KMS-11 (cell line): ENCODE measurements at regions not wholly inside any gene's neighbourhood (a gene's known extent, or its start where the extent isn't known, plus 50 kb on each side); places are given as distances from the start of the nearest gene placed in this dataset.

Experiments used
- H2AFZ ChIP-seq: fragments of 200-600 bp; sonication (generic); 2 replicates; pipeline ENCODE4 v1.6.1; 2016; ENCODE audit warnings: antibody characterized with exemption, mixed run types, low read depth
- H3K27ac ChIP-seq: fragments of 200-600 bp; sonication (generic); 2 replicates; pipeline ENCODE4 v1.6.1; 2016; ENCODE audit warnings: mild to moderate bottlenecking, mixed run types
- H3K27me3 ChIP-seq: fragments of 200-600 bp; sonication (generic); 2 replicates; pipeline ENCODE4 v1.6.1; 2017; ENCODE audit warnings: mild to moderate bottlenecking, low read depth, mixed run types, moderate library complexity; ENCODE audit not compliant: insufficient read depth
- H3K36me3 ChIP-seq: fragments of 200-600 bp; sonication (generic); 2 replicates; pipeline ENCODE4 v1.6.1; 2017; ENCODE audit warnings: mild to moderate bottlenecking, mixed run types; ENCODE audit not compliant: insufficient read depth
- H3K4me1 ChIP-seq: fragments of 200-600 bp; sonication (generic); 2 replicates; pipeline ENCODE4 v1.6.1; 2016; ENCODE audit warnings: mild to moderate bottlenecking, low read depth, mixed run types; ENCODE audit not compliant: poor library complexity, severe bottlenecking
- H3K4me2 ChIP-seq: fragments of 200-600 bp; sonication (generic); 2 replicates; pipeline ENCODE4 v1.7.0; 2016; ENCODE audit warnings: mild to moderate bottlenecking, mixed run types
- H3K4me3 ChIP-seq: fragments of 200-600 bp; sonication (generic); IDR thresholded peaks from 2 replicates; pipeline ENCODE4 v1.6.1; 2017; ENCODE audit warnings: low read depth, low read length, mixed read lengths; ENCODE audit not compliant: insufficient read depth
- H3K79me2 ChIP-seq: fragments of 200-600 bp; sonication (generic); 2 replicates; pipeline ENCODE4 v1.6.1; 2016; ENCODE audit warnings: low read depth, mixed run types; ENCODE audit not compliant: insufficient read depth
- H3K9ac ChIP-seq: fragments of 200-600 bp; sonication (generic); 2 replicates; pipeline ENCODE4 v1.6.1; 2016; ENCODE audit warnings: mild to moderate bottlenecking, mixed run types
- H4K20me1 ChIP-seq: fragments of 200-600 bp; sonication (generic); 2 replicates; pipeline ENCODE4 v1.6.1; 2016; ENCODE audit warnings: mild to moderate bottlenecking, mixed run types; ENCODE audit not compliant: insufficient read depth
- CTCF ChIP-seq: fragments of 200-600 bp; sonication (generic); conservative IDR thresholded peaks from 2 replicates; pipeline ENCODE4 v1.6.1; 2017; ENCODE audit warnings: low read depth, mild to moderate bottlenecking, antibody characterized with exemption, low read length, moderate library complexity, mixed read lengths

GRCh38 chr2:234850818-234851217 is 101.0 kb upstream of the SH3BP4 start:
- Histone ChIP-seq H4K20me1 (no peaks in the 10 kb centered on the region), H3K4me1 (no peaks in the 10 kb centered on the region), H3K79me2 (no peaks in the 10 kb centered on the region), H3K27me3 (no peaks in the 10 kb centered on the region), H3K4me3 (no peak overlapping the region), H2AFZ (no peak overlapping the region), H3K27ac (no peak overlapping the region), H3K4me2 (no peak overlapping the region), H3K9ac (no peak overlapping the region), H3K36me3 (no peaks in the 10 kb centered on the region)
- no peak for TF ChIP-seq CTCF

- no peak overlapping the region for H3K27ac ChIP-seq
- no peak for TF ChIP-seq CTCF
- no peaks in the 10 kb centered on the region for H3K27me3 ChIP-seq
- no peaks in the 10 kb centered on the region for H3K79me2 ChIP-seq
- H3K9ac ChIP-seq: no peak overlapping the region
- H4K20me1 ChIP-seq: no peaks in the 10 kb centered on the region
- no peaks in the 10 kb centered on the region for H3K36me3 ChIP-seq
- no peak overlapping the region for H3K4me3 ChIP-seq
- no peaks in the 10 kb centered on the region for H3K4me1 ChIP-seq
- no peak overlapping the region for H3K4me2 ChIP-seq
- no peak overlapping the region for H2AFZ ChIP-seq
These were observed 102.1 kb upstream of the SH3BP4 start for GRCh38 chr2:234849678-234850077.

- Histone ChIP-seq H3K36me3 (no peaks in the 10 kb centered on the region), H3K27me3 (no peaks in the 10 kb centered on the region), H3K4me3 (no peak overlapping the region), H2AFZ (no peak overlapping the region), H3K4me1 (no peaks in the 10 kb centered on the region), H3K79me2 (no peaks in the 10 kb centered on the region), H3K4me2 (no peak overlapping the region), H3K9ac (no peak overlapping the region), H4K20me1 (no peaks in the 10 kb centered on the region), H3K27ac (no peak overlapping the region)
- TF ChIP-seq CTCF: no peak
These were observed 103.2 kb upstream of the SH3BP4 start for GRCh38 chr2:234848578-234848977.

- Histone ChIP-seq H3K27me3 (no peaks in the 10 kb centered on the region), H3K79me2 (no peaks in the 10 kb centered on the region), H3K36me3 (no peaks in the 10 kb centered on the region), H3K4me1 (no peaks in the 10 kb centered on the region), H3K4me2 (no peak overlapping the region), H4K20me1 (no peaks in the 10 kb centered on the region), H3K4me3 (no peak overlapping the region), H3K27ac (no peak overlapping the region), H2AFZ (no peak overlapping the region), H3K9ac (no peak overlapping the region)
- no peak for TF ChIP-seq CTCF
These were observed 104.2 kb upstream of the SH3BP4 start for GRCh38 chr2:234847639-234848038.

GRCh38 chr2:234847364-234847635 is 104.5 kb upstream of the SH3BP4 start:
- Histone ChIP-seq H3K4me1 (no peaks in the 10 kb centered on the region), H3K79me2 (no peaks in the 10 kb centered on the region), H3K4me2 (no peak overlapping the region)

More at GRCh38 chr2:234847364-234847635, 104.5 kb upstream of the SH3BP4 start:
- no peak for TF ChIP-seq CTCF
- H3K4me3 ChIP-seq: no peak overlapping the region
- no peak overlapping the region for H3K9ac ChIP-seq
- H4K20me1 ChIP-seq: no peaks in the 10 kb centered on the region
- no peak overlapping the region for H2AFZ ChIP-seq
- H3K27me3 ChIP-seq: no peaks in the 10 kb centered on the region
- H3K27ac ChIP-seq: no peak overlapping the region
- H3K36me3 ChIP-seq: no peaks in the 10 kb centered on the region
